AG04450 (cell line): ENCODE measurements at regions not wholly inside any gene's neighbourhood (a gene's known extent, or its start where the extent isn't known, plus 50 kb on each side); places are given as distances from the start of the nearest gene placed in this dataset.
"Not testable (repeated sequence)": the region's sequence is repeated elsewhere in the genome, so short reads cannot be mapped to it uniquely, and the experiment has no call there.

Source experiments
- CTCF ChIA-PET: fragments of 300-600, 350-600 bp; formaldehyde crosslinking; extraction: SDS; loops from one replicate; lab custom pipeline; 2022; ENCODE audit warnings: antibody characterized with exemption, inconsistent platforms; lab: Charles Lee
- POLR2A ChIA-PET: fragments of 350-600 bp; formaldehyde crosslinking; extraction: SDS; loops from one replicate; lab custom pipeline; 2021; ENCODE audit warnings: antibody characterized with exemption, inconsistent platforms; lab: Yijun Ruan, JAX
- DNase-seq: peaks from one replicate; pipeline ENCODE4 v3.0.0-alpha.2; 2011; ENCODE audit warnings: low read depth, low spot score
- H3K27ac ChIP-seq: one replicate; pipeline ENCODE4 v1.5.1; 2012; ENCODE audit warnings: low read depth, low read length, control low read depth
- H3K27me3 ChIP-seq: one replicate; pipeline ENCODE4 v1.6.0; 2012; ENCODE audit warnings: low read length; ENCODE audit not compliant: control insufficient read depth, insufficient read depth
- H3K4me3 ChIP-seq: 2 replicates; pipeline ENCODE4 v1.5.1; 2011; ENCODE audit warnings: mild to moderate bottlenecking, low read depth, low read length, control low read depth
- H3K9me3 ChIP-seq: 2 replicates; pipeline ENCODE4 v1.5.1; 2012; ENCODE audit warnings: low read length; ENCODE audit not compliant: control insufficient read depth, insufficient read depth
- CTCF ChIP-seq: IDR thresholded peaks from 2 replicates; pipeline ENCODE4 v1.5.1; 2011; ENCODE audit warnings: low read depth, low read length, control low read depth, inconsistent platforms

- DNase-seq = no peak
- CTCF ChIA-PET = interaction anchor here (0.6 to 6.6 kb wide), 81 partner anchors 9 to 647 kb away, joined by 3 to 126 read pairs (median 5); no protein-coding TSS in a partner anchor
- no peaks in the 10 kb centered on the region for H3K9me3 ChIP-seq
- POLR2A ChIA-PET = interaction anchor here (0.6 to 0.7 kb wide), 2 partner anchors 135 to 506 kb away, joined by 3 to 4 read pairs; no protein-coding TSS in a partner anchor
- no peaks in the 10 kb centered on the region for H3K27me3 ChIP-seq
- H3K27ac ChIP-seq = no peak overlapping the region
- no peak overlapping the region for H3K4me3 ChIP-seq
- TF ChIP-seq CTCF = no peak
Measured at GRCh38 chr2:191500884-191501560, 176.9 kb upstream of the NABP1 start.

- ChIA-PET POLR2A (interaction anchor here (0.6 kb wide), 1 partner anchor 507 kb away, joined by 4 read pairs; no protein-coding TSS in a partner anchor), CTCF (interaction anchor here (0.5 to 6.6 kb wide), 89 partner anchors 9 to 646 kb away, joined by 3 to 126 read pairs (median 4); no protein-coding TSS in a partner anchor)
- Histone ChIP-seq H3K27ac (no peak overlapping the region), H3K9me3 (no peaks in the 10 kb centered on the region), H3K4me3 (no peak overlapping the region), H3K27me3 (no peaks in the 10 kb centered on the region)
- TF ChIP-seq CTCF = peak; percentile 79
- no peak for DNase-seq
Measured at GRCh38 chr2:191501561-191502168, 176.3 kb upstream of the NABP1 start.

- DNase-seq = no peak
- no peaks in the 10 kb centered on the region for H3K27me3 ChIP-seq
- no peaks in the 10 kb centered on the region for H3K9me3 ChIP-seq
- no peak for TF ChIP-seq CTCF
- no peak overlapping the region for H3K4me3 ChIP-seq
- H3K27ac ChIP-seq = no peak overlapping the region
- POLR2A ChIA-PET = no interaction called here
- CTCF ChIA-PET = interaction anchor here (0.6 to 2.4 kb wide), 2 partner anchors 15 to 382 kb away, joined by 3 to 15 read pairs; no protein-coding TSS in a partner anchor
Measured at GRCh38 chr2:191506515-191506914, 171.4 kb upstream of the NABP1 start.

- CTCF ChIA-PET = interaction anchor here (2.4 kb wide), 1 partner anchor 14 kb away, joined by 15 read pairs; no protein-coding TSS in a partner anchor
Measured at GRCh38 chr2:191507252-191507853, 170.6 kb upstream of the NABP1 start.

GRCh38 chr2:191508738-191509137 lies 169.2 kb upstream of the NABP1 start:
- H3K27me3 ChIP-seq = no peaks in the 10 kb centered on the region
- no peak for DNase-seq
- TF ChIP-seq CTCF = no peak
- CTCF ChIA-PET = interaction anchor here (1.2 to 3.3 kb wide), 3 partner anchors 13 to 457 kb away, joined by 4 to 13 read pairs (median 5); no protein-coding TSS in a partner anchor
- POLR2A ChIA-PET = no interaction called here
- no peak overlapping the region for H3K27ac ChIP-seq
- no peaks in the 10 kb centered on the region for H3K9me3 ChIP-seq
- H3K4me3 ChIP-seq = no peak overlapping the region

More at GRCh38 chr2:191507252-191507853, 170.6 kb upstream of the NABP1 start:
- POLR2A ChIA-PET, DNase-seq, H3K9me3 ChIP-seq, H3K27me3 ChIP-seq, H3K27ac ChIP-seq, H3K4me3 ChIP-seq: not testable (repeated sequence)
